ENCODE measurements at regions not wholly inside any gene's neighbourhood (a gene's known extent, or its start where the extent isn't known, plus 50 kb on each side); places are given as distances from the start of the nearest gene placed in this dataset.

DNA sequence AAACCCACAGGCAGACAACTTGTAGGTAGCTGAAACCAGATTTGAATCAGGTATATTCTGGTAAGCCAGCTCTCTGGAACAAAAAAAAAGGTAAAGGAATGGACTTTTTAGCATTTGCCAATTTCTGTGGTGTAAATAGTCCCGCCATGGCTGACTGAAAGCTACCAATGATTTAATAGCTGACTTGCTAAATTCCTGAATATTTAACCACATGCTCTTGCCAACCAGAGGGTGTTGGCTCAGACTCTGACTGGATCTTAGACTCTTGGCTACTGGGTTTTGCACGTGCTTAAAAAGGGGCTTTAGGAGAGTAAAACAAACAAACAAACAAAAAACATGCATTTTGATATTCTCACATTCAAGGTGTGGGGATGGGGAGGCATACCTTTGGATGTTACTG lies 600.0 kb upstream of the CDH4 start:
- H3K9me3 ChIP-seq (ENCODE audit: control insufficient read depth, insufficient read depth, low read length), result no peaks in the 10 kb centered on the region; the same call in 1 of the 2 replicates

DNA sequence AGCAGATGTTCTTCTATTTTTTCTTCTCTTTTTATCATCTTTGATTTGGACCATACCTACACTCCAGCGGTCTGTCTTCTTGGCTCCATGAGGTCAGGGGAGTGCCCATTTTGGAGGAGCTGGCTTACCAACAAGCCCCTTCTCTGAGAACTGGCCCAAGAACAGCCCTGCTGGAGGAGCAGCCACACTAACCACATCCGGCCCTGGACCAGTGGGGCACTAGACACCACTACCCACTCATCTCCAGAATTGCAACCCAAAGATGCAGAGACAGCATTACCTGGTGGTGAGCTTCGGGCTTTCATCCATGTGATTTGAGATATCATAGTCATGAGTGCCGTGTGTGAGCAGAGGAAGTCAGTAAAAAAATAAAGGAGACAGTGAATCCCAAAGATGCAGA lies 599.4 kb upstream of the CDH4 start:
- H3K27me3 ChIP-seq (ENCODE audit: control insufficient read depth, insufficient read depth, low read length), result no peaks in the 10 kb centered on the region
- H3K36me3 ChIP-seq (ENCODE audit: control insufficient read depth, insufficient read depth, low read length), result no peaks in the 10 kb centered on the region
- H3K9me3 ChIP-seq (ENCODE audit: control insufficient read depth, insufficient read depth, low read length), result no peaks in the 10 kb centered on the region; the same call in 1 of the 2 replicates
- no peak overlapping the region for H3K4me3 ChIP-seq (ENCODE audit: low read length)
- no CpG with 5 or more reads among the region's 4 CpGs for WGBS (ENCODE audit: insufficient coverage, insufficient read length)
- H3K4me1 ChIP-seq (ENCODE audit: control insufficient read depth, insufficient read depth, low read length), result no peaks in the 10 kb centered on the region
- no peak for DNase-seq (ENCODE audit: low read depth, low spot score)
- H3K27ac ChIP-seq (ENCODE audit: low read length), result no peak overlapping the region

More for the DNA sequence above, 600.0 kb upstream of the CDH4 start:
- no peaks in the 10 kb centered on the region for H3K36me3 ChIP-seq (ENCODE audit: control insufficient read depth, insufficient read depth, low read length)
- DNase-seq (ENCODE audit: low read depth, low spot score), result no peak
- no peaks in the 10 kb centered on the region for H3K4me1 ChIP-seq (ENCODE audit: control insufficient read depth, insufficient read depth, low read length)
- no peak overlapping the region for H3K27ac ChIP-seq (ENCODE audit: low read length)
- WGBS (ENCODE audit: insufficient coverage, insufficient read length), result no CpG with 5 or more reads among the region's 2 CpGs
- no peak overlapping the region for H3K4me3 ChIP-seq (ENCODE audit: low read length)
- H3K27me3 ChIP-seq (ENCODE audit: control insufficient read depth, insufficient read depth, low read length), result no peaks in the 10 kb centered on the region

DNA sequence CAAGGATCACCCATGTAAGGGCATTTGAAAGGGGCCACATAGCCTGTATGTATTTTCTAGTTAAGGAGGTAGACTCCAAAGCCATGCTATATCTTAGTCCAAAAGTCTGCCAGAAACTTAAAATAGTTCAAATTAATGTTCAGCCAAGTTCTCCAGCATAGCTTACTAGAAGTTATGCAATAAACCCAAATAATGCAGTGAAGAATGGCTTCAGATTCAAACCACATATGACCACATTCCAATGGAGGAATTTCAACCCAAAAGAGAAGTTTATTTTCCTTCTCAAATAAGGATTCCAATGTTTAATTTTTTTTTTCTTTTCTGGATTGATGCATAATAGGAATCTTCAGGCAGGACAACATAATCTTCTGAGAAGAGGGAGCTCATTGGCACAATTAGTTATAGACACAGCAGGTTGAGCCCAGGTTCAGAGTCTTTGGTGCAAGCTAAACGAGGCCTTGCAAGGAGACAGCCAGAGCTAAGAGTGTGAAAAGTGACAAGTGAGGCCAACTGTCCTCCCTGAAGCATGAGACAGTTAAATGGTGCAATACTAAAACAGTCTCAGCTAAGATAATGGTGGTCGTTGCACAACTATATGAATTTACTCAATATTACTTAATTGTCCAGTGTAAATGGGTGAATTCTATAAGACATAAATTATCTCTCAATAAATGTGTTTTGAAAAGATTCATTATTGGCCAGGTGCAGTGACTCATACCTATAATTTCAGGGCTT lies 598.8 kb upstream of the CDH4 start:
- WGBS (ENCODE audit: insufficient coverage, insufficient read length), result no CpG with 5 or more reads among the region's 2 CpGs
- no peaks in the 10 kb centered on the region for H3K27me3 ChIP-seq (ENCODE audit: control insufficient read depth, insufficient read depth, low read length)
- H3K9me3 ChIP-seq (ENCODE audit: control insufficient read depth, insufficient read depth, low read length), result no peaks in the 10 kb centered on the region; the same call in 1 of the 2 replicates
- no peaks in the 10 kb centered on the region for H3K4me1 ChIP-seq (ENCODE audit: control insufficient read depth, insufficient read depth, low read length)
- H3K4me3 ChIP-seq (ENCODE audit: low read length), result no peak overlapping the region
- no peak overlapping the region for H3K27ac ChIP-seq (ENCODE audit: low read length)
- H3K36me3 ChIP-seq (ENCODE audit: control insufficient read depth, insufficient read depth, low read length), result no peaks in the 10 kb centered on the region
- DNase-seq (ENCODE audit: low read depth, low spot score), result no peak

DNA sequence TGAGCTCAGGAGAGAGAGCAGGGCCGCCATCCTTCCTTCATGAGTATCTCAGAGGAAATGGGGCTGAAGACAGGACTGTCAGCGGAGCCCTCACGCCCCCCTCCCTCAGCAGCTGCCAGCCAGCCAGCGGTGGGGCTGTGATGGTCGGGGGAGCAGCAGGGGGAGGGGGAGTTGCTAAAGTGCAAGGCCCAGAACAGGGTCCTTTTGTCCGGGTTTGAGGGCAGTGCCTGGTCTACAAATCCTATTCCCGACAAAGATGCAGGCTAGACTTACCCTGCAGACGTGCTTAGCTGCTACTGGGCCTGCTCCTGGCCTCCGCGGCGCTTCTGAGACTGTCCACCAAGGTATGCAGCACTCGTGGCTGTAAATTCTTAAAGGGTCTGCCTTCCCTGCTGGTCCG lies 593.4 kb upstream of the CDH4 start:
- Histone ChIP-seq H3K27me3 (ENCODE audit: control insufficient read depth, insufficient read depth, low read length) (no peaks in the 10 kb centered on the region), H3K9me3 (ENCODE audit: control insufficient read depth, insufficient read depth, low read length) (no peaks in the 10 kb centered on the region; the same call in 1 of the 2 replicates), H3K27ac (ENCODE audit: low read length) (no peak overlapping the region), H3K4me3 (ENCODE audit: low read length) (no peak overlapping the region), H3K4me1 (ENCODE audit: control insufficient read depth, insufficient read depth, low read length) (0 out of 2 replicates have a peak, but pooled peaks cover 2% of the 10 kb centered on the region), H3K36me3 (ENCODE audit: control insufficient read depth, insufficient read depth, low read length) (no peaks in the 10 kb centered on the region)
- DNase-seq (ENCODE audit: low read depth, low spot score), result no peak
- no CpG with 5 or more reads among the region's 13 CpGs for WGBS (ENCODE audit: insufficient coverage, insufficient read length)

DNA sequence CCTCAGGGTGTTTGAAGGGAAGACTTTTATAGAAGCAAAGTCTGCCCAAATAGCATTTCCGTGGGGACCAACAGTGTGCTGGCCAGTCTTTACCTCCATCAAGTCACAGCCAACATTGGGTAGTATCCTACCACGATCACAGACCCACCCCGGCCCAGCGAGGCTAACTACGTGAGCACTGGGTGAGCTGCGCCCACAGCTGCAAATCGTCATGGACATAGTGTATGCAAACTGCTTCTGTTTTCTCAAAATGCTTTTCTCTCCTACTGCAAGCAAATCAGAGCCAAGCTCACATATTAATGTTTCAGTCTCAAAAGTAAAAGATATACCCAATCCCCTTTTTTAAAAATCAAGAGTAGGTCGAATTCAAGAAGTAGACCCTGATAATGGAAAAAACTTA lies 592.8 kb upstream of the CDH4 start:
- Histone ChIP-seq H3K27ac (ENCODE audit: low read length) (no peak overlapping the region), H3K4me3 (ENCODE audit: low read length) (no peak overlapping the region), H3K27me3 (ENCODE audit: control insufficient read depth, insufficient read depth, low read length) (no peaks in the 10 kb centered on the region), H3K9me3 (ENCODE audit: control insufficient read depth, insufficient read depth, low read length) (no peaks in the 10 kb centered on the region; the same call in 1 of the 2 replicates), H3K36me3 (ENCODE audit: control insufficient read depth, insufficient read depth, low read length) (no peaks in the 10 kb centered on the region), H3K4me1 (ENCODE audit: control insufficient read depth, insufficient read depth, low read length) (0 out of 2 replicates have a peak, but pooled peaks cover 2% of the 10 kb centered on the region)
- no peak for DNase-seq (ENCODE audit: low read depth, low spot score)
- WGBS (ENCODE audit: insufficient coverage, insufficient read length), result no CpG with 5 or more reads among the region's 8 CpGs

DNA sequence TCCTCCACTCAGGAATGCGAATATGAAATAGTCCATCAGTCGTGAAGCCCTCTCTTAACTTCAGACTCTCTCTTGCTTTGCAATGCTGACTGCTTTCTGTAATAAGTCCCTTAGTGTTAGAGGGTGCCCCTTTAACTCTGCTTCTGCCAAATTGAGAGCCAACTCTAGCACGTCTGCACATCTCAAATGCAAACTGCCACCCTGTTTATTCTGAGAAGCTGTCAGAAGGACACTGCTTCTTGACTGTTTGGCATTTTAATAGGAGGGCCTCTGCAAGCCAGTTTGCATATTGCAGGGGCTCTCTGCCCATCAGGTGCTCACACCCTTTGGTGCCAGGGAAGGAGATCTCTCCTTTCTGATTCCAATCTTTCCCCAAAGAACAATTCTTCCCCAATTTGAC lies 589.8 kb upstream of the CDH4 start:
- 0 out of 2 replicates have a peak, but pooled peaks cover 2% of the 10 kb centered on the region for H3K4me1 ChIP-seq (ENCODE audit: control insufficient read depth, insufficient read depth, low read length)
- H3K4me3 ChIP-seq (ENCODE audit: low read length), result no peak overlapping the region
- WGBS (ENCODE audit: insufficient coverage, insufficient read length), result no CpG with 5 or more reads among the region's 3 CpGs
- no peak for DNase-seq (ENCODE audit: low read depth, low spot score)
- H3K27ac ChIP-seq (ENCODE audit: low read length), result no peak overlapping the region
- H3K36me3 ChIP-seq (ENCODE audit: control insufficient read depth, insufficient read depth, low read length), result no peaks in the 10 kb centered on the region
- H3K27me3 ChIP-seq (ENCODE audit: control insufficient read depth, insufficient read depth, low read length), result no peaks in the 10 kb centered on the region
- H3K9me3 ChIP-seq (ENCODE audit: control insufficient read depth, insufficient read depth, low read length), result no peaks in the 10 kb centered on the region

DNA sequence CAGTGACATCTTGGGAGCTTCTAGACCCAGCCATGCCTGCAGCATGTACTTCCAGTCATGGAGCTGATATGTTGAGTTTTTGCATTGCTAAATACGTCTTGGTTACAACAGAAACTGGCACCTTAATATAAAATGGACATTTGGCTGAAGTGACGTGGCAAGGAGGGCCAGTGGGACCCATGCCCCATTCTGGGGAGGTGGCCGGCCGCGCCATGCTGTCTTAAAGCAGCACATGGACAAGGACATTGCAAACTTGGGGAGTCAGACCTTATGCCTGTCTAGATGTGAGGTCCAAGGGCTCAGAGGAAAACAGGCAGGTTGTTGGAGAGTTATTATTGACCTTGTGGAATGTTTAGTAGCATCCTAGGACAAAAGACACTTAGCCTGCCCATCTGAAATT lies 588.0 kb upstream of the CDH4 start:
- Histone ChIP-seq H3K27ac (ENCODE audit: low read length) (no peak overlapping the region), H3K9me3 (ENCODE audit: control insufficient read depth, insufficient read depth, low read length) (no peaks in the 10 kb centered on the region), H3K4me3 (ENCODE audit: low read length) (no peak overlapping the region), H3K4me1 (ENCODE audit: control insufficient read depth, insufficient read depth, low read length) (0 out of 2 replicates have a peak, but pooled peaks cover 2% of the 10 kb centered on the region), H3K36me3 (ENCODE audit: control insufficient read depth, insufficient read depth, low read length) (no peaks in the 10 kb centered on the region), H3K27me3 (ENCODE audit: control insufficient read depth, insufficient read depth, low read length) (no peaks in the 10 kb centered on the region)
- WGBS (ENCODE audit: insufficient coverage, insufficient read length), result no CpG with 5 or more reads among the region's 5 CpGs
- no peak for DNase-seq (ENCODE audit: low read depth, low spot score)

DNA sequence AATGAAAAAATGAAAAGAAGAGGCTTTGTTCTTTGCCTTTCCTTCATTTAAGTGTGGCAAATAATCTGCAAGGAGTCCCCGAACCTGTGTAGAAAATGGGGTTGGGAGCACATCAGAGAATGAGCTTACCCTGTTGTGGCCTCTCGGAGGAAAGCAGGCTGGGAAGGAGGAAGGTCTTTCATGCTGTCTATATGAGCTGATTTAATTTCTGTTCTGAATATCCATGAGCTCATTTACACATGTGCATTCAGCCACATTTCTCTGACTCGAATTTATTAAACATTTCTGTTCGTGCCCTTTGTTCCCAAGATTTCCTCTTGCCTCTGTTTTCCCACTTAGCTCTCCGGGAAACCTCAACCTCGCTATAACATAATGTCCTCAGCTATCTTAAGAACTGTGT lies 584.4 kb upstream of the CDH4 start:
- H3K4me1 ChIP-seq (ENCODE audit: control insufficient read depth, insufficient read depth, low read length), result 0 out of 2 replicates have a peak, but pooled peaks cover 2% of the 10 kb centered on the region
- H3K27me3 ChIP-seq (ENCODE audit: control insufficient read depth, insufficient read depth, low read length), result no peaks in the 10 kb centered on the region
- H3K4me3 ChIP-seq (ENCODE audit: low read length), result no peak overlapping the region
- no peak for DNase-seq (ENCODE audit: low read depth, low spot score)
- WGBS (ENCODE audit: insufficient coverage, insufficient read length), result no CpG with 5 or more reads among the region's 6 CpGs
- no peaks in the 10 kb centered on the region for H3K9me3 ChIP-seq (ENCODE audit: control insufficient read depth, insufficient read depth, low read length)
- H3K27ac ChIP-seq (ENCODE audit: low read length), result no peak overlapping the region
- no peaks in the 10 kb centered on the region for H3K36me3 ChIP-seq (ENCODE audit: control insufficient read depth, insufficient read depth, low read length)

DNA sequence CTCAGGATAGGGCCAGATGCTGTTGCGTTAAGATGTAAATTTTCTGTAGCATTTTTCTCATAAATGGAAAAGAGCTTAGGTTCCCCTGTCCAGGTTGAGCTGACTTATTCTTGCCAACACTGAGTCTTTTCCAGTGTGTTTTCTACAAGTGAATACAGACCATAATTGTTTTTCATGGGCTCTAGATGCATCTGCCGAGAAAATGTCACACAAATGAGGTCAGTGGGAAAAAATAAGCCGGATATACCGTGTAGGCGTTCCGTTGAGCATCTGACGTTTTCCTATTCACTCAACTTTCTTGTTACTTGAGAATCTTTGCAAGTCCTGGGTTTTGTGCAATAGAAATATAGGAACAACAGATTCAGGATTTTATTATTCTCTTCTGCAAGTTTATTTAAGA lies 582.9 kb upstream of the CDH4 start:
- Histone ChIP-seq H3K27me3 (ENCODE audit: control insufficient read depth, insufficient read depth, low read length) (no peaks in the 10 kb centered on the region), H3K9me3 (ENCODE audit: control insufficient read depth, insufficient read depth, low read length) (no peaks in the 10 kb centered on the region), H3K4me1 (ENCODE audit: control insufficient read depth, insufficient read depth, low read length) (no peaks in the 10 kb centered on the region), H3K36me3 (ENCODE audit: control insufficient read depth, insufficient read depth, low read length) (no peaks in the 10 kb centered on the region), H3K27ac (ENCODE audit: low read length) (no peak overlapping the region), H3K4me3 (ENCODE audit: low read length) (no peak overlapping the region)
- WGBS (ENCODE audit: insufficient coverage, insufficient read length), result no CpG with 5 or more reads among the region's 7 CpGs
- no peak for DNase-seq (ENCODE audit: low read depth, low spot score)

DNA sequence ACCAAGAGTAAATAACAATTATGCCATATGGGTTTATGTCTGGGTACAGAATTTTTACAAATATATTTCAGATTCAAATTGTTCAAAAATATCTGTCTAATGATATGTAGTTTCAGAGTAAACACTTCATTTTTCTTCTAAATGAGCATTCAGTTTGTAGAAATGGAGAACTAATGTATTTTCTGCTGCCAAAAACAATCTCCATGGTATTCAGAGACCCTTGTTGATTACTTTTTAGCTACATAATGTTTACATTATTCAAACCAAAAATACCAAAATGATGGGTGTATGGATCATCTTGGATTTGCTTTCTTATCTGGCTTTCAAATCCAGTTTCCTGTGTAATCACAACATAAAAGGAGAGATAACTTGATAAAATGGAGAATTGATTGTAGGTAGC lies 576.0 kb upstream of the CDH4 start:
- no peaks in the 10 kb centered on the region for H3K36me3 ChIP-seq (ENCODE audit: control insufficient read depth, insufficient read depth, low read length)

DNA sequence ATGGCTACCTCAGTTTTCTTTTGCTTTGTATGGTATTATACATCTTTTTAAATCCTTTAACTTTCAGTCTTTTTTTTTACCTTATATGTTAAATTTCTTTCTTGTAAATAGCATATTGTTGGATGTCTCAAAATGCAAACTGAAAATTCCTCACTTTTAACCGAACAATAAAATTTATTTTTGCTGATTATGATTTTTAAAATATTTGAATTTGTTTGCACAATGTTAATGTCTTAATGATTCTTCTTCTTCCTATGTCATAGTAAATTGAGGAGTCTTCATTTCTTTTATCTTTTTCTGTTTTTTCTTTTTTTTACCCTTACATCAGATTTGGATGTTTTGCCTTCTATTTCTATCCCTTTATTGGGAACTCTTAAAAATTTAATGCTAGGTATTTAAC lies 574.2 kb upstream of the CDH4 start:
- no peak for DNase-seq (ENCODE audit: low read depth, low spot score)
- Histone ChIP-seq H3K4me3 (ENCODE audit: low read length) (no peak overlapping the region), H3K4me1 (ENCODE audit: control insufficient read depth, insufficient read depth, low read length) (no peaks in the 10 kb centered on the region), H3K27ac (ENCODE audit: low read length) (no peak overlapping the region), H3K36me3 (ENCODE audit: control insufficient read depth, insufficient read depth, low read length) (no peaks in the 10 kb centered on the region), H3K27me3 (ENCODE audit: control insufficient read depth, insufficient read depth, low read length) (no peaks in the 10 kb centered on the region), H3K9me3 (ENCODE audit: control insufficient read depth, insufficient read depth, low read length) (no peaks in the 10 kb centered on the region)
- WGBS (ENCODE audit: insufficient coverage, insufficient read length), result no CpG with 5 or more reads among the region's 1 CpG

More for the DNA sequence above, 576.0 kb upstream of the CDH4 start:
- no peak for DNase-seq (ENCODE audit: low read depth, low spot score)
- Histone ChIP-seq H3K9me3 (ENCODE audit: control insufficient read depth, insufficient read depth, low read length) (no peaks in the 10 kb centered on the region), H3K4me1 (ENCODE audit: control insufficient read depth, insufficient read depth, low read length) (no peaks in the 10 kb centered on the region), H3K4me3 (ENCODE audit: low read length) (no peak overlapping the region), H3K27me3 (ENCODE audit: control insufficient read depth, insufficient read depth, low read length) (no peaks in the 10 kb centered on the region), H3K27ac (ENCODE audit: low read length) (no peak overlapping the region)
